ENCODE measurements at regions not wholly inside any gene's neighbourhood (a gene's known extent, or its start where the extent isn't known, plus 50 kb on each side); places are given as distances from the start of the nearest gene placed in this dataset.

GRCh38 chr10:10794791-10795191 lies 222.9 kb upstream of the CELF2 start:
- H3K27ac ChIP-seq (ENCODE audit: low read depth, low read length): no peak overlapping the region
- no peaks in the 10 kb centered on the region for H3K4me1 ChIP-seq (ENCODE audit: control insufficient read depth in 1 of 2, insufficient read depth in 2 of 2, low read length in 2 of 2)

GRCh38 chr10:10796061-10796773 lies 221.5 kb upstream of the CELF2 start:
- no peak for ATAC-seq

More at GRCh38 chr10:10794791-10795191, 222.9 kb upstream of the CELF2 start:
- Histone ChIP-seq H2AFZ (ENCODE audit: low read depth, low read length, poor library complexity, severe bottlenecking) (no peak overlapping the region), H4K20me1 (ENCODE audit: insufficient read depth) (no peaks in the 10 kb centered on the region), H3K27me3 (ENCODE audit: insufficient read depth, low read length) (no peaks in the 10 kb centered on the region), H3K9me2 (ENCODE audit: insufficient read depth) (no peaks in the 10 kb centered on the region), H3K4me2 (ENCODE audit: low read length) (no peak overlapping the region), H3K79me2 (ENCODE audit: insufficient read depth, low read length) (no peaks in the 10 kb centered on the region), H3K9ac (ENCODE audit: low read length) (no peak overlapping the region), H3K36me3 (ENCODE audit: control insufficient read depth in 1 of 2, insufficient read depth in 2 of 2, low read length in 2 of 2) (no peaks in the 10 kb centered on the region), H3K4me3 (replicated peaks in 1 of 2; ENCODE audit: low read depth in 1 of 2, low read length in 2 of 2) (no peak overlapping the region), H3K9me3 (ENCODE audit: control insufficient read depth in 1 of 2, insufficient read depth in 1 of 2, low read depth in 1 of 2, low read length in 2 of 2) (peaks cover 0 to 11% of the 10 kb centered on the region in 2 experiments; a peak in 3 of 4 replicates)
- RAD21 ChIA-PET (ENCODE audit: low non-redundant PET in 1 of 2, low total read pairs in 2 of 2, uncharacterized antibody in 2 of 2, unreplicated experiment in 2 of 2): no interaction called here
- POLR2A ChIA-PET: no interaction called here
- ATAC-seq (no peak), DNase-seq (ENCODE audit: low read depth, low spot score) (no peak)
- TF ChIP-seq SP1 (IDR thresholded peaks at IDR 0.05; ENCODE audit: low read depth) (no peak), POLR2A (IDR thresholded peaks at IDR 0.05; ENCODE audit: borderline replicate concordance, extremely low read depth, insufficient read depth, insufficient read length) (peak; percentile 54), TCF7L2 (IDR thresholded peaks at IDR 0.05; ENCODE audit: borderline replicate concordance, extremely low read depth, insufficient read depth, insufficient read length) (peak; percentile 91)
- CTCF ChIA-PET: no interaction called here
- no TSS peak for BruUV-seq (replicated peaks)
- intact Hi-C loops (cut with micrococcal nuclease): no loop called here

More at GRCh38 chr10:10796061-10796773, 221.5 kb upstream of the CELF2 start:
- peaks cover 0 to 11% of the 10 kb centered on the region in 2 experiments; a peak in 2 of 4 replicates for H3K9me3 ChIP-seq (ENCODE audit: control insufficient read depth in 1 of 2, insufficient read depth in 1 of 2, low read depth in 1 of 2, low read length in 2 of 2)
- no peaks in the 10 kb centered on the region for H3K27me3 ChIP-seq (ENCODE audit: insufficient read depth, low read length)
- H3K36me3 ChIP-seq (ENCODE audit: control insufficient read depth in 1 of 2, insufficient read depth in 2 of 2, low read length in 2 of 2): no peaks in the 10 kb centered on the region
- ChIA-PET RAD21 (ENCODE audit: low non-redundant PET in 1 of 2, low total read pairs in 2 of 2, uncharacterized antibody in 2 of 2, unreplicated experiment in 2 of 2) (no interaction called here), CTCF (no interaction called here), POLR2A (no interaction called here)
- no peak overlapping the region for H2AFZ ChIP-seq (ENCODE audit: low read depth, low read length, poor library complexity, severe bottlenecking)
- H3K9me2 ChIP-seq (ENCODE audit: insufficient read depth): no peaks in the 10 kb centered on the region
- no peaks in the 10 kb centered on the region for H3K4me1 ChIP-seq (ENCODE audit: control insufficient read depth in 1 of 2, insufficient read depth in 2 of 2, low read length in 2 of 2)
- H3K9ac ChIP-seq (ENCODE audit: low read length): no peak overlapping the region
- H4K20me1 ChIP-seq (ENCODE audit: insufficient read depth): no peaks in the 10 kb centered on the region
- no TSS peak for BruUV-seq (replicated peaks)
- no peak overlapping the region for H3K27ac ChIP-seq (ENCODE audit: low read depth, low read length)
- H3K4me2 ChIP-seq (ENCODE audit: low read length): no peak overlapping the region
- H3K79me2 ChIP-seq (ENCODE audit: insufficient read depth, low read length): no peaks in the 10 kb centered on the region
- intact Hi-C loops (cut with micrococcal nuclease): no loop called here
- H3K4me3 ChIP-seq (replicated peaks in 1 of 2; ENCODE audit: low read depth in 1 of 2, low read length in 2 of 2): no peak overlapping the region
- no peak for DNase-seq (ENCODE audit: low read depth, low spot score)
- no peak for TF ChIP-seq ZFX (IDR thresholded peaks at IDR 0.05)
- no peak for TF ChIP-seq SRF (IDR thresholded peaks at IDR 0.05; ENCODE audit: low read depth)
- no peak for TF ChIP-seq EZH2 (IDR thresholded peaks at IDR 0.05)
- TF ChIP-seq CEBPB (IDR thresholded peaks at IDR 0.05; ENCODE audit: low read depth): no peak
- no peak for TF ChIP-seq FOSL1 (IDR thresholded peaks at IDR 0.05; ENCODE audit: low read depth)
- TF ChIP-seq CBX3 (IDR thresholded peaks at IDR 0.05; ENCODE audit: low read depth): no peak
- TF ChIP-seq POLR2AphosphoS5 (IDR thresholded peaks at IDR 0.05; ENCODE audit: low read depth, low read length): no peak
- no peak for TF ChIP-seq SIN3A (IDR thresholded peaks at IDR 0.05; ENCODE audit: low read depth)

All from HCT116 (cell line).